ENCODE measurements at regions not wholly inside any gene's neighbourhood (a gene's known extent, or its start where the extent isn't known, plus 50 kb on each side); places are given as distances from the start of the nearest gene placed in this dataset.
A peak's percentile ranks its signal among the peaks of the same experiment; 100 is the strongest.
"Not testable (repeated sequence)": the region's sequence is repeated elsewhere in the genome, so short reads cannot be mapped to it uniquely, and the experiment has no call there.

GRCh38 chr7:32816409-32816948, 75.1 kb downstream of the KBTBD2 start:
- DNase-seq (ENCODE audit: low spot score), result not testable (repeated sequence)

- not testable (repeated sequence) for DNase-seq (ENCODE audit: low spot score)
These were observed 76.8 kb downstream of the KBTBD2 start for GRCh38 chr7:32814779-32815178.

GRCh38 chr7:32809871-32810270, 81.7 kb downstream of the KBTBD2 start:
- no peak for DNase-seq (ENCODE audit: low spot score)

GRCh38 chr7:32809347-32809746, 82.2 kb downstream of the KBTBD2 start:
- no peak for DNase-seq (ENCODE audit: low spot score)

- no peak for DNase-seq (ENCODE audit: low spot score)
These were observed 88.0 kb downstream of the KBTBD2 start for GRCh38 chr7:32803406-32804141.

GRCh38 chr7:32802305-32802910, 89.2 kb downstream of the KBTBD2 start:
- no peak for DNase-seq (ENCODE audit: low spot score)

- not testable (repeated sequence) for DNase-seq (ENCODE audit: low spot score)
These were observed 98.5 kb downstream of the KBTBD2 start for GRCh38 chr7:32793053-32793452.

GRCh38 chr7:32790766-32791430, 100.7 kb downstream of the KBTBD2 start:
- DNase-seq (ENCODE audit: low spot score), result peak; percentile 70

GRCh38 chr7:32789266-32789665, 102.3 kb downstream of the KBTBD2 start:
- not testable (repeated sequence) for DNase-seq (ENCODE audit: low spot score)

GRCh38 chr7:32788174-32788573, 103.4 kb downstream of the KBTBD2 start:
- DNase-seq (ENCODE audit: low spot score), result not testable (repeated sequence)

GRCh38 chr7:32785365-32785944, 106.1 kb downstream of the KBTBD2 start:
- DNase-seq (ENCODE audit: low spot score), result peak; percentile 89

GRCh38 chr7:32779895-32780294, 111.7 kb downstream of the KBTBD2 start:
- not testable (repeated sequence) for DNase-seq (ENCODE audit: low spot score)

- DNase-seq (ENCODE audit: low spot score), result no peak
These were observed 112.4 kb downstream of the KBTBD2 start for GRCh38 chr7:32779167-32779566.

GRCh38 chr7:32777041-32777666, 114.4 kb downstream of the KBTBD2 start:
- DNase-seq (ENCODE audit: low spot score), result not testable (repeated sequence)

- not testable (repeated sequence) for DNase-seq (ENCODE audit: low spot score)
These were observed 115.2 kb downstream of the KBTBD2 start for GRCh38 chr7:32776318-32776717.

GRCh38 chr7:32775809-32776208, 115.8 kb downstream of the KBTBD2 start:
- DNase-seq (ENCODE audit: low spot score), result peak; percentile 66

- peak; percentile 74 for DNase-seq (ENCODE audit: low spot score)
These were observed 117.0 kb downstream of the KBTBD2 start for GRCh38 chr7:32774541-32774951.

- not testable (repeated sequence) for DNase-seq (ENCODE audit: low spot score)
These were observed 122.6 kb downstream of the KBTBD2 start for GRCh38 chr7:32768866-32769510.

- DNase-seq (ENCODE audit: low spot score), result not testable (repeated sequence)
These were observed 123.2 kb downstream of the KBTBD2 start for GRCh38 chr7:32768338-32768737.

- not testable (repeated sequence) for DNase-seq (ENCODE audit: low spot score)
These were observed 125.8 kb downstream of the KBTBD2 start for GRCh38 chr7:32765649-32766251.

GRCh38 chr7:32765185-32765584, 126.4 kb downstream of the KBTBD2 start:
- no peak for DNase-seq (ENCODE audit: low spot score)
